ENCODE measurements at regions not wholly inside any gene's neighbourhood (a gene's known extent, or its start where the extent isn't known, plus 50 kb on each side); places are given as distances from the start of the nearest gene placed in this dataset.

GRCh38 chr2:37867166-37867565, 57.9 kb upstream of the RMDN2 start:
- Mint-ChIP-seq H3K36me3 (no peaks in the 10 kb centered on the region), H3K9me3 (no peaks in the 10 kb centered on the region), H3K27ac (no peak overlapping the region), H3K4me1 (peaks cover 16% of the 10 kb centered on the region), H3K4me3 (no peak overlapping the region), H3K27me3 (no peaks in the 10 kb centered on the region)

GRCh38 chr2:37868866-37869265, 56.2 kb upstream of the RMDN2 start:
- Mint-ChIP-seq H3K9me3 (no peaks in the 10 kb centered on the region), H3K27ac (no peak overlapping the region), H3K4me3 (no peak overlapping the region), H3K4me1 (peaks cover 30% of the 10 kb centered on the region), H3K27me3 (no peaks in the 10 kb centered on the region), H3K36me3 (no peaks in the 10 kb centered on the region)

- H3K36me3 Mint-ChIP-seq: no peaks in the 10 kb centered on the region
- no peak overlapping the region for H3K4me3 Mint-ChIP-seq
- no peaks in the 10 kb centered on the region for H3K27me3 Mint-ChIP-seq
- H3K9me3 Mint-ChIP-seq: no peaks in the 10 kb centered on the region
- H3K27ac Mint-ChIP-seq: no peak overlapping the region
- peaks cover 30% of the 10 kb centered on the region for H3K4me1 Mint-ChIP-seq
These were observed 55.8 kb upstream of the RMDN2 start for GRCh38 chr2:37869304-37869703.

DNA sequence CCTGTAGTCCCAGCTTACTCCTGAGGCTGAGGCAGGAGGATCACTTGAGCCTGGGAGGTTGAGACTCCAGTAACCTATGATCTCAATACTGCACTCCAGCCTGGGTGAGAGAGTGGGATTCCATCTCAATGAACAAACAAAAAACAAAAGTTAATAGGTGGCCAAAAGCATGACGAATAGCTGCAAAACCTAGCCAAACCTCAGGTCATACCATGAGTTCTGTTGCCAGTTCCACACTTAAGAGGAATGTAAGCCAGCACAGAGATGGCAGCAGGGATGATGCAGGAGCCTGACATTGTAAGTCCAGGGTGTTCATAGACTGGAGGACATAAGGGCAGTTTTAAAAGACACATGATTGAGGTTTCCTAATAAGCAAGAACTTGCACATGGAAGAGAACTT, 55.3 kb upstream of the RMDN2 start:
- no peaks in the 10 kb centered on the region for H3K27me3 Mint-ChIP-seq
- no peak overlapping the region for H3K27ac Mint-ChIP-seq
- peaks cover 30% of the 10 kb centered on the region for H3K4me1 Mint-ChIP-seq
- no peak overlapping the region for H3K4me3 Mint-ChIP-seq
- H3K36me3 Mint-ChIP-seq: no peaks in the 10 kb centered on the region
- no peaks in the 10 kb centered on the region for H3K9me3 Mint-ChIP-seq

GRCh38 chr2:37870829-37871228, 54.3 kb upstream of the RMDN2 start:
- H3K9me3 Mint-ChIP-seq: no peaks in the 10 kb centered on the region
- peak overlapping the region; percentile 76 for H3K4me3 Mint-ChIP-seq
- no peaks in the 10 kb centered on the region for H3K27me3 Mint-ChIP-seq
- no peaks in the 10 kb centered on the region for H3K36me3 Mint-ChIP-seq
- H3K4me1 Mint-ChIP-seq: peaks cover 30% of the 10 kb centered on the region
- peak overlapping the region; percentile 99 for H3K27ac Mint-ChIP-seq

DNA sequence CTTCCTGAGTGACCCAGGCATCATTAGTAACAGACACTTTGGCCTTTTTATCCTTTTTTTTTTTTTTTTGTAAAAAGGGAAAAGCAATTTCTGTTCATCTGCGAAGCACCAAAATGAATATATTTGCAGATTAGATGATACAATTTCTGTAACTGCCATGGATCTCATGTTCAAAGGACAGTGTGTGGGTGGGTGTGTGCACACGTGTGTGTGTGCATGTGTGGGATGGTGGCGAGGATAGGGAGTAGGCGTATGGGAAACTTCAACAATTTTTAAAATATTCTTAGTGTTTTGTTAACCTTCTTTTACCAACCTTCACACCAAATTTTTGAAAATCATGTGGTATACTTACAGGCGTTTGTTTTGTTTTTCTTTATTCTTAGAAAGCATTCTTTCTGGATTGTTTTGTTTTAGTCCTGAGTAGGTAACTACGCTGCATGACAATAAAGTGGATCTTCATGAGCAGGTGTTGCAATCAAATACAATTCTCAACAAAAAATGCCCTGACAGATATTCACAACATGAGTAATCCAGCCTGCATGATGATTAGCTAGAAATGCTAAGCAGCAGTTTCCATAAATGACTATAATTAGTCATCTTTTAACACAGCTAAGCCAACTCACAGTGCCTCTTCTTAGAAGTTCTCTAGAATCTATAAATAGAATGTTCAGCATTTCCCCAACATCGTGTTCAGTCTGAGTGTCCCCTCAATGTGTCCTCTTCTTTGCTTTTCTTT, 53.5 kb upstream of the RMDN2 start:
- H3K36me3 Mint-ChIP-seq: no peaks in the 10 kb centered on the region
- H3K9me3 Mint-ChIP-seq: no peaks in the 10 kb centered on the region
- H3K27me3 Mint-ChIP-seq: no peaks in the 10 kb centered on the region
- H3K27ac Mint-ChIP-seq: peak overlapping the region; percentile 99
- peaks cover 30% of the 10 kb centered on the region for H3K4me1 Mint-ChIP-seq
- peak overlapping the region; percentile 76 for H3K4me3 Mint-ChIP-seq

GRCh38 chr2:37872192-37872750, 52.8 kb upstream of the RMDN2 start:
- Mint-ChIP-seq H3K27ac (peak overlapping the region; percentile 99), H3K4me3 (peak overlapping the region; percentile 76), H3K9me3 (no peaks in the 10 kb centered on the region), H3K4me1 (peaks cover 30% of the 10 kb centered on the region), H3K27me3 (no peaks in the 10 kb centered on the region), H3K36me3 (no peaks in the 10 kb centered on the region)

- H3K27ac Mint-ChIP-seq: peak overlapping the region; percentile 76
- no peaks in the 10 kb centered on the region for H3K36me3 Mint-ChIP-seq
- no peak overlapping the region for H3K4me3 Mint-ChIP-seq
- H3K27me3 Mint-ChIP-seq: no peaks in the 10 kb centered on the region
- no peaks in the 10 kb centered on the region for H3K9me3 Mint-ChIP-seq
- H3K4me1 Mint-ChIP-seq: peaks cover 33% of the 10 kb centered on the region
These were observed 51.9 kb upstream of the RMDN2 start for GRCh38 chr2:37873229-37873628.

GRCh38 chr2:37873749-37874330, 51.2 kb upstream of the RMDN2 start:
- no peak overlapping the region for H3K4me3 Mint-ChIP-seq
- H3K9me3 Mint-ChIP-seq: no peaks in the 10 kb centered on the region
- no peaks in the 10 kb centered on the region for H3K36me3 Mint-ChIP-seq
- H3K4me1 Mint-ChIP-seq: peaks cover 33% of the 10 kb centered on the region
- H3K27ac Mint-ChIP-seq: no peak overlapping the region
- no peaks in the 10 kb centered on the region for H3K27me3 Mint-ChIP-seq

DNA sequence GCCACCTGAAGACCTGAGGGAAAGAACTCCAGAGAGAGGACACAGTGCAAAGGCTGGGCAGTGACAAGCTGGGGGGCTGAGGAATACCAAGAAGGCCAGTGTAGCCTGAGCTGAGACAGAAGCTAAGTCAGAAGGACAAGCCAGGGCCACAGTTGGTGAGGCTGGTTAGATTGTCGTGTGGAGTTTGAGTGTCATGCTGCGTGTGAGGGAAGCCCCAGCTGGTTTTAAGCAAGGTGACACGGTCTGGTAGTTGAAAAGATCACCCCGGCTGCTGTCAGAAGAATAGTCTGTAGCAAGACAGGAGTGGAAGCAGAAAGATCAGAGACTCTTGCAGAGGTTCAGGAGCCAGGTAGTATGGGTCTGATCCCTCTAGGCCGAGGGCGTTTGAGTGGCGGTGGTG, 50.6 kb upstream of the RMDN2 start:
- H3K4me1 Mint-ChIP-seq: peaks cover 33% of the 10 kb centered on the region
- no peak overlapping the region for H3K4me3 Mint-ChIP-seq
- no peaks in the 10 kb centered on the region for H3K9me3 Mint-ChIP-seq
- no peak overlapping the region for H3K27ac Mint-ChIP-seq
- H3K27me3 Mint-ChIP-seq: no peaks in the 10 kb centered on the region
- H3K36me3 Mint-ChIP-seq: no peaks in the 10 kb centered on the region
